NCI-H82 (cell line): ENCODE measurements at regions not wholly inside any gene's neighbourhood (a gene's known extent, or its start where the extent isn't known, plus 50 kb on each side); places are given as distances from the start of the nearest gene placed in this dataset.

Experiments used
- DNase-seq: peaks from one replicate; lab custom pipeline; 2025; lab: John Stamatoyannopoulos, UW

DNA sequence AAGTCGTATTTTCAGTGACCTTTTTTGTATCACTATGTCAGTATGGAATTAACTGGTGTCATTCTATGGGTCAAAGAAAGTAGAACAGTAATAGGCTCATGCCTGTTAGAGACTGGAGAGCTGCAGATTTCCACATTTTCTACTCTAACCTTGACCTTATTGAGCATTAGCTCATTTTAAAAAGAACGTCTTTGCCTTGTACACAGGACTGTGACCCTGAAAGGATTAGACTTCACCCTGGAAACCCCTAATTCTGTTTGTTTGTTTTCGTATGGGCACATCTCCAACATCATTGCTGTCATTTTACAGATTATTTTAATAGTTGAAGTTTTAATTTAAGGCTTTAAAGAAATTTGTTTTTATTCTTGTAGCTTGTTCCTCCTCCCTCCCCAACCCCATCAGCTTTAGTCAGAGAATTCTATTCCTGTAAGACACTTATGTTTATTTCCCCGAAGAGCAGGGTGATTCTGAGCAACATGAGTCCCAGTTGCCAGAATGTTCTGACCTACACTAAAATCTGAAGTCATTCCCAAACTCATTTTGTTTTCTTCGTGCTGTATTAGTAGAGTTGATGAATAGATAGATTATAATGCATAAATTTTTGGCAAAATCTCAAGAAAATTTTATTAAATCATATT is 451.3 kb downstream of the FOXG1 start:
- DNase-seq: peak; percentile 44

DNA sequence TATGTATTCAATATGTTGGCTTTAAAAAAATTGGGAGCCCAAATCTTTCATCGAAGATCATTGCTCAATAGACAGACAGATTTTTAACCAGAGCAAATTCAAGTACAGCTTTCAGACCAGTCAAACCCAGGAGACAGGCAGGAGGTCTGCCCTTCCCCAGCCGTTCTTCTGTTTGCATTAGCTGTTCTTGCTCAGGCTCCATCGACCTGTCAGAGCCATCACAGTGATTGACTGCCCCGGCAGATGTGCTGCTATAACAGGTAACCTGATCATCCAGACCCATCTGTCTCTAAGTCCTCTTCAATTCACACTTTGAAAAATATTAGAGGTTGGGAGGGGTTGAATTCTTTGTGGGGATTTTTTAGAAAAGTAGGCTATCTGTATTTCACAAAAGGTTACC is 453.5 kb downstream of the FOXG1 start:
- peak; percentile 94 for DNase-seq

DNA sequence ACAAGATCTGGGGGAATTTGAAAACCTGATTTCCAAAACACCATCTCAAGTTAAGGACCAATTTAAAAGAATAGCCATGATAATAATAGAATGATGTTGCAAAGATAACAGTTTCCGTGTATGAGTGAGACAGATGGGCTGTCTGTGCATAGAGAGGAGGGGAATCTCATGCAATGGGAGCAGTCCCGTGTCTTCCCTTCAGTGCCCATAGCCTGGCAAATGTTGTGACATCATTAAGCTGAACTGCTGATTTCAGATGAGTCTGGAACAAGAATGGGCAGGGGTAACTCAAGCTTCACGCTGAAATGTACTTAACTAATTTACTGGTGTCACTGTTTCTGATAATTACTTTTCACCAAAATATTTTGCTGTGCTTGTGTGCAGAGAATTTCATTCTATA is 454.0 kb downstream of the FOXG1 start:
- DNase-seq: peak; percentile 64

DNA sequence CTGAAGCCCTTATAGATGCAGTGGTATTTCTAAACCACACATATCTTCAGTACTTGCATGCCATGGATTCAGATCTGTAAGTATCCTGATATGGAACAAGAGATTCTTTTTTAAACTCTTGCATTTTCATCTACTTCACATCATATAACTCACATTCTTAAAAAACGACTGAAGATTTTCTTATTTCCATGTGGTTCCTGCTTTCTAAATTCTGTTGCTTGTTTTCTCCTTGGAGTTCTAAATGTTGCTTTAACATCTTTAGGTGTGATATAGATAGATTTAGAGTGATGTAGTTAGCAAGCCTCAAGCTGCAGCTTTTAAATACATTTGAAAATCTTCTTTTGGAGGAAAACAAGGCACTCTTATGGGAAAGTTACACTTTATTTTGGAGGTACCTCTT is 455.4 kb downstream of the FOXG1 start:
- DNase-seq: no peak

DNA sequence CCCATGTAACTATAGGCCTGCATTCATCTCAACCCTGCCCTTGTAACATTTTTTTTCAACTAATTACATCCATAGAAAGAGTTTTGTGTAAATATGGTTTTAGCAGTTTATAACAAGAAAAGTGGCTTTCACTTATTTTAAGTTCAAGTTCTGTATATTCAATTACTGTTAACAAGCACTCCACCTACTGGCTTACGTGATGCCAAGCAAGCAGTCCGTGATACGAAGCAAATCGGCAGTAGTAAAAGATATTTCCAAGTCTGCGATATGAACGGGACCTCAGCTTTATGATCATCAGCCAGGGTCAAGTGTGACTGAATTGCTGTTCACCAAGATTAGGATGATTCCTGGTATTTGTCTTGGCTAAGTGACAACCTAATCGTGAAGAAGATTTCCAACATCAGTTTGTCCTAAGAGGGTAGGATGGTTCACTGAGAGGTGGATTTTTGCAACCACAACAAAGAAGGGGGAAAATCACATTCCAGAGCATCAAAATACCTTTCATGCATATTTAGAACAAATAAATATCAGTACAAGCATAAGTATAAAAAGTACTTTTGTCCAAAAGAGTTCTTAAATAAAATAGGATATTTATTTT is 456.2 kb downstream of the FOXG1 start:
- DNase-seq: peak; percentile 63

DNA sequence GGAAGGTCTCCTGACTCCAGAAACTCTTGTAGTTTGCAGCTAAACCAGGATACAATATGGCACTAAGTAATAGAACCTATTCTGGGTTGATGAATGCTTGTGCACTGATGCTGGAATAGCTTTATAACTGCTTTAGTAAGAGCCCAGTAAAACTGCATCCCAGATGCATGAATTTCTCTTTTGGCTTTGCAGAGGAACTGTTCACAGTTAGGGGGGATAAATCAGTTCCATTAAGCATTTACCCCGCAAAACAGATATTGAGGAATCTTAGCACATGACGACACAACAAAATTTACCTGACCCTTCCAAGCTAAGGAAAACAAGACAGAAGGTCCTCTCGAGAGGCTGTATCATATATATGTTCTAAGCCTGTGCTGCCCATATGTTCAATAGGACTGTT is 457.4 kb downstream of the FOXG1 start:
- peak; percentile 37 for DNase-seq

DNA sequence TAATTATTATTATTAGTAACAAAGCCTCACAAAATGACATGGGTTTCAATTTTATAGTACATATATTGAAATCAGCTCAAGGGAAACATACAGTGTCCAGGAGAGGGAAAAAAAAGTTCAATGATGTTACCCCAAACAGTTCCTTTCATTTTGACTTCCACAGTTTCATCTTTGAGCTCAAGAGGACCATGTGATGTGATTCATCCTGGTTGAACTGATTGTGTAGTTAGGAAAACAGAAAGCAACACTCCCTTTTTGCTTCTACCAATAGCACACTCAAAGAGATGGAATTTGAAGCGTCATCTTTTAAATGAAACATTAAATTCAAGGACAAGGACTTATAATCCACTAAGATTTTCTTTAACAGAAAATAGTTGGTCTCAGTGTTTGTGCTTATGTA is 461.0 kb downstream of the FOXG1 start:
- no peak for DNase-seq

DNA sequence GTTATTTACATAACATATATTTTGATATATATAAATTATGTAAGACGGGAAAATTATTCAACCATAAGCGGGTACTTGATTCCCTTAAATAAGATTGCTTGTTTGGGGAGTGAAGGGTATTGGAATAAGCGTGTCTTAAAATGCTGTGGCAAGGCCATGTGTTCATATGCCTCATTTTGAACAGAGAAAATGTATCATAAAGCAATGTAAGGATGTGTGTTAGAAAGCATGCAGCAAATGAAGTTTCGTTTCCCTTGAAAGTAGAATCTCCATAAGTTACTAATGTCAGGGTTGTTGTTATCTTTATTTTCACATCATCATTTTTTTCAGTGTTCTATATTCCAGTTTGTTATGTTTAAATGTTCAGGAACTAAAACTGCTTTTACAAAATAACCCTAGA is 465.6 kb downstream of the FOXG1 start:
- no peak for DNase-seq

DNA sequence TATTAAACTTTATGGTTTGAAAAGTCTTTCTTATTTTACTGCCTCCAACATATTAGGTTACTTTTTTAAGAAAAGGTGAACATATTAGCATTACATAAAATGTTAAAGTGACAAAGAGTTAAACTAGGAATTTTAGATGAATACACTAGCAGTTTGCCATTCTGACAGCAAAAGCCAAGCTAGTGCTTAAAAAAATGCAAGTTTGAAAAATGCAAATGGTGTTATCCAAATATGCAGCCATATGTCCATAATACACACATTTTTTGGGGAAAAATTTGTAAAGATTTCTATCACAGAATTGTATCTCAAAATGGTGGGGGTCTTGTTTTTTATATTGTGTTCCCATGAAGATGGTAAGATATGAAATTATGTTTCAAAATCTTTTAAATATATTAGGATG is 466.1 kb downstream of the FOXG1 start:
- DNase-seq: no peak

DNA sequence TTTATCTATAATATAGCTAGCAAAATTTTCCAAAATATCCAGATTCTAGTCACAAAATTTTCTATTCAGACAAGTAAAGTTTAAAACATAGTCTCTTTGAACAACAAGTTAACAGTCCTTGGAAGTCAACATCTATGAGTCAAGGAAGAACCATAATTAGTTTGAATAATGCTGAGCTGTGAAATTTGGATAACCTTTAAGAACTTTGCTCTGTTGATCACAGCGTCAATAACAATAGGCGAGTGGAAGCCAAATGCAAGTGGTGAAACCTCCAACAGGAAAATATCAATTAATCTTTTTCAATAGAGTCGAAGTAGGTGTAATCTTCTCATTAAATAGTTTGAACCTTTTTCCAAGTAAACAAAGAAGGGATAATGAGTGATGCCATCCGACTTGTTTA is 466.6 kb downstream of the FOXG1 start:
- peak; percentile 9 for DNase-seq

DNA sequence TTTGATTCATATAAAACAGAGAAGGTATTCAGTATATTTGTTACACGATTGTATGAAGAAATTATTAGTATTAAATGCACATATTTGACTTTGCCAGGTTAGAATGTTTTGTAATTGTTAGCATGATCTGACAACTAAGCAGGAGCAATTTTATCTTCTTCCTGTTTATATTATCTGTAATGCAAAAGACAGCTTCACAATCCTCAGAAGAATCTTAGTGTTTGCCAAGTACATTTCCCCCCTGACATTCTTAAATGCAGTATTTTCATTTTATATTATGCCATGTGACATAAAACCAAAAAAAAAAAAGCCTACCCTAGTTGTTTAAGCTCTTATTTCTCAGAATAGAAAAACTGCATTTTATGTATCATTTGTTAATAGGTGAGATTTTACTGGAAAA is 469.4 kb downstream of the FOXG1 start:
- no peak for DNase-seq

DNA sequence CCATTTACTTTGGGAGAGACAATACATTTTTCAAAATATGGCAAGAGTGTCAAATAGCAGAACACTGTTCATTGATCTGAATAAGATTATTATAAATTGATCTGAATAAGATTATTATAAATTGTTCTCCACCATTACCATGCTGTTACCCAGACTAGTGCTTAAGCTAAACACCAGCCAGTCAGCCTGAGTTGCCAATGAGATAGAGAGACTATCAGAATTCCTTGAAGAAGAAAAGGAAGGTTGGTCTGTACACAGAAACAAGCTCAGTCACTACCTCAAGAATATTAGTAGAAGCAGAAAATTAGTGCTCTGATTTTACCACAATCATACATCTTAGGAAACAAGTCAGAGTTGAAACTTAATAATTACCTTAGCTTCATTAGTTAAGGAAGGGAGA is 469.8 kb downstream of the FOXG1 start:
- no peak for DNase-seq

DNA sequence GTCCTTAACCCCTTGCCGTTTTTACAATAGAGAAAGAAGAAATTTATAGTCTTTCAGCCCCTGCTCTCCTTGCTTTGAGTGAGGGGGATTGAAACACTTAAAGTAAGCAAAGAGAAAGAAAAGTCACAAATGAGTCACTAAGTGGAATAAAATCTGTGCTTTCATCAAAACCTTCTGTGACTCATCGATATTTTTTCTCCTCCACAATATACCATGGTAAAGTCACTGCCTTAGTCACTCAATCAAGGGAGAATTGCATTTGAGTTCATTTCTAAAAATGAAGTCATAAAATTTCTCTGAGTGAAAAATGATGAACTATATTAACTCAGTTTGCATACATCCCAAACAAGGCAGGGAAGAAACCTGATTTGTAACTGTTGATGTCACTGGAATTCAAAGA is 470.3 kb downstream of the FOXG1 start:
- no peak for DNase-seq

DNA sequence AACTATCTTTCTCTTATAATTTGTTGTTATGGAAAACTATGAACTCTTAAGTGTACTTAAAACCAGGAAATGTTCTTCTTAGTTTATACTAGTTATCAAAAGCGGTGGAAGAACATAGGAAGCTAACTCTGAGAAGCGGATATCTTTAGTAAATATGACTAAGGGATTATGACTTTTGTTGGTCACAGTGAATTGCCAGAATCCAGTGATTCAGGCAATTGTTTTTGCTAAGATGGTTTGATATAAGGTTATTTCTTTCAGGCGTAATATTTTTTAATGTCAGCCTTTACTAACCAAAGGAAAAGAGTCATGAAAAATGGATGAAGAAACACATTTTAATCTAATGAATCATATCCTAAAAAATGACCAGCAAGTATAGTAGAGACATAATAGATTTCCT is 473.5 kb downstream of the FOXG1 start:
- no peak for DNase-seq

DNA sequence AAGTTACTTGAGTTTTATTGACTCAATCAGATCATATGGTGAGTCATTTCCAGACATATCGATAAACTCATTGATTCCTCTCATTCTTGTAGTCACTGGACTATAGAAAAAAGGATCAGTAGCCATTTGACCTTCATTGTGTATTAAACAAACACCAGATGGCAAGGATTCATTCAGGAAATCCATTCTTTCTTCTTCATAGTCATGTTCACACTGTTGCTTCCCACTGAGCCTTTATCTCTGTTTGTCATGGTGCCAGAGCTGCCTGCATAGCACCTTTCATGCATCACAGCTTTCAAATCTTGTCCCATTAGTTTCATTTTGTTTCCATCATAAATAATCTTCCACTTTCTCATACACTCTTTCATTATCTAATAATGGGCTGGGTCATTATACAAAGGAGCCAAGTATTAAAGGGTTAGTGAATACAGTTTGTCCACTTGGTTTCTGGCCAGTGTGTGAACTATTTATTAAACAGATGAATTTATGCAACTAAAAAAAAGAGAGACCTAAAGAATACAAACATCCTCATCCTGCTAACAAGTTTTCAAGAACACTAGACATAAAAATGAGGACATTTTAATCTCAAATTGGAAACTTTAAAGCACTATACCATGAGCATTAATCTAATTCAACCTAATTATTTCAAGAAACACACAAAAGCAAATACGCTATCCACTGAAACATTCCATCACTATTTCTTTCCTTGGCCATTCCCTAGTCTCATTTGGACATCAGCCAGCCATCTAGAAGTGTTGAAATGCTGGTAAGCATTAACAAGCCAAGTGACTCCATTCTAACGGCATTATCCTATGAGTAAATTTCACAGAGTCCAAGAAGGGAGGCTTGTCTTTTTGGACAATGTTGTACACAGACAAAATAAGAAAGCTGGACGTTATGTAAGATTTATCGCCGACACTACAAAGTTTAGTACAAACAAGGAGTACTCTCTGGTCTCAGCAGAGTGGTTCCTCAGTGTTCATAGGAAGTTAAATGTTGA is 476.5 kb downstream of the FOXG1 start:
- DNase-seq: no peak

DNA sequence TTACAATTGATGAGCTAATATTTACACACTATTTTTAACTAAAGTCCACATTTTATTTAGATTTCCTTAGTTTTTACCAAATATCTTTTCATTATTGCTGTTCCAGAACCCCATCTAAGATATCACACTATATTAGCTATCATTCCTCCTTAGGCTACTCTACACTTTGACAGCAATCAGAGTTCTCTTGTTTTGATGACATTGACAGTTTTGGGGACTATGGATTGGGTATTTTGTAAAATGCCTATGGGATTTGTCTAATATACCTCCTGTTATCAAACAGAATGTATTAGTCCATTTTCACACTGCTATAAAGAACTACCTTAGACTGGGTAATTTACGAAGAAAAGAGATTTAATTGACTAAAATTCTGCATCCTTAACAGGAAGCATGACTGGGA is 489.1 kb downstream of the FOXG1 start:
- DNase-seq: no peak

DNA sequence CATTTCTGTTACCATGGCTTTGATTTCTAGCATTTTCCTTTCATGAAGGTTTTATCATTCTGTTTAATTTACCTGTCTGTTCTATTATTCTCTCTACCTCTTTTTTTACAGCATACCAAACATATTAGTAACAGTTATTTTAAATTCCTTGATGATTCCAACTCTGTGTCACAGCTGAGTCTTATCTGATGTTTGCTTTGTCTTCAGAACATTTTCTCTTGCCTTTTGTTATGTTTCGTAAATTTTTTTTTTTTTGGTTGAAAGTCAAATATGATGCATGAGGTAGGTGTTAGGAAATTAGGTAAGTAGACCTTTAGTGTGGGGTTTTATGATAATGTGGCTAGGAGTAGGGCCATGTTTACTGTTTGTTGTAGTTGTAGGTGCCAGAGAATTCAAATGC is 496.4 kb downstream of the FOXG1 start:
- DNase-seq: no peak

DNA sequence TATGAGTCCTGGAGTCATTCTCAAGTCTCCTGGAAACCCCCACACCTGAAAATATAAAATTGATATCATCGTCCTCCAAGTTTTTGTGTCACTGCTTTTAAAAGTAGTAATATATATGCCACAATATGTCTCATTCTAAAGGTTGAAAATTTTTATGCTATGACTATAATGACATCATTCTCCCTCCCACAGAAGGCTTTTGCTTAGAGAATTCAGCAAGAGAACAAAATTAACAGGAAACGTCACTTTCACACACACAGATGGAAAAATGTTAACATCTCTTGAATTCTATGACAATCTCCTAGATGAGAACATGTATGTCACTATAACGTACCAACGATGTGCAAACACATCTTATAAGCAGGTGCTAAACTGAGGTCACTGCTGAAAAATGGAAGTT is 498.3 kb downstream of the FOXG1 start:
- no peak for DNase-seq

DNA sequence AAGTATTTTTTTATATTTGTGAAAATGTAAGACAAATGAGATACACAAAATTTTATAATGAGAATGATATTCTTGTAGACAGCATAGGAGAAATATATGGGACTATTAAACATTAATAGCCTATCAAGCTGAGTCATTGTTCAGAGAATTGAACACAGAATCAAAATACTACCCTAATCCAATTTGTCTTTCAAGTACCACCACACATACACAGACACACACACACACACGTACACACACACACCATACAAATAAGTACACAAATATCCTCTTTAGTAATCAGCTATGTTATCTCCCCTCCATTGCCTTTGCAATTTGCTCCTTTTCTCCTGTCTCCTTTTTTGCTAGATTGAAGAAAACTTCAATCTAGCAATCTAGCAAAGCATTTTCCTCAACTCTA is 499.3 kb downstream of the FOXG1 start:
- DNase-seq: peak; percentile 5

DNA sequence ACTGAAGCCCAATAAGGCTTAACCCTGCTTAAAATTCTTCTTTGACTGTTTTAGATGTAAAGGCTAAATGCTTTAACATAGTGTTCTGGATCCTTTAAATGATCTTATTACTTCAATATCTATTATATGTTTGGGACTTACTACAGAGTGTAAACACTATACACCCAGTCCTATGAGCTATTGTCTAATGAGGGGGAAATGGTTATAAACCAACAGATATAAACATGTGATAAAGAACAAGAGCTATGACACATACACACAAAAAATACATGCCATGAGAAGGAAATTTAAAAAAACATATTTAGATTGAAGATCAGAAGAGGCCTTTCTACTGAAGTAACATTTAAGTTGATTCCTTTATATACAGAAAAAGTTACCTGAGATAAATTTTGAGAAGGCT is 505.1 kb downstream of the FOXG1 start:
- DNase-seq: no peak

DNA sequence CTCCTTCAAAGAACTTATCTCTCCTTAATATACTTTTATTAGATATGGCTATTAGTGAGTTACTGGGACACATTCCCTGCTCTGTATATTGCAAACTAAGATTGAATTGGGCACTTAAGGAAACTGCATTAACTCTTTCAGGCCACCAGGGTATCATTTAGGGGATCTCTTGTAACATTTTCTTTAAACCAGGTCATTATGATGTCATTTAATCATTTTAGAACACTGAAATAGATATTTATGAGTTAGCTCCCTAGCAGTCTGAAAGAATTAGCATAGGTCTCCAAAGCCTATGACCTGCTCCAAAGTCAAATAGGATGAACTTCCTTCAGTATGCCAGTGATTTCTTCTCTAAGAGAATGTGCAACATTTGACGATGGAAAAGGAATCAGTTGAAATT is 506.9 kb downstream of the FOXG1 start:
- DNase-seq: no peak

DNA sequence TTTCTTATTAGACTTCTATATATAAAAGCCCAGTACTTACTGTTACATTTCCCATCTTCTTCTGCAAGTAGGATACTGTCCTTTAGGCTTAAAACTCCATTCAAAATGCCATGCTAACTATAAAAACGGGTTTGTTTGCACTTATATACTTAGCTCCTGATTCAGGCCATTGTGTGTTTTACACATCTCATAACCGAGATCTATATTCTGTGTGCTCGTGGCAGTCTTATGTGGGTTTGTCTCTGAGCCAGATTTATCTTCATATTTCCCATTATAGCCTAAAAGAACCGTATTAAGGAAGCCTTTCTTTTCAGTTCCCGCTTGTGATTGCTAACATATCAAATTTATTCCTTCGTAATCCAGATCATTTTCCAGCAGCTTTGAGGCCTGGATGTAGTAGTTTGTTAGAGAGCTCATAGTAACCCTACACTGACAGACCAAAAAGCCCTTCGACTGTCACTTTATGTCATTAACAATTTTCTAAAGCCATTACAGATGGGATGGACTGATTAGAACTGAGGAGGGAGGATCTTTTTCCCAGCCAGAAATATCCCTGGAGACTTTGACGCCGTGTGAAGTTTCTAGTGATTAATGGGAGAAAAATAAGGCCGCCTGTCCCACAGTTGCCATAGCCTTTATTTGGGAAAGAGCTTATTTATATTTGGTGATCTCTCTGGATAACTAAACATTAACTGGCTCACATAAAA is 508.5 kb downstream of the FOXG1 start:
- DNase-seq: peak; percentile 90
